GM23338 (cell line): ENCODE measurements at regions not wholly inside any gene's neighbourhood (a gene's known extent, or its start where the extent isn't known, plus 50 kb on each side); places are given as distances from the start of the nearest gene placed in this dataset.
"Not testable (repeated sequence)": the region's sequence is repeated elsewhere in the genome, so short reads cannot be mapped to it uniquely, and the experiment has no call there.

Experiments used
- ATAC-seq: fragments of 200-7000 bp; cut with Tn5 transposase; 3 replicates; pipeline ENCODE4 v1.9.1; 2020
- DNase-seq: peaks from one replicate; pipeline ENCODE4 v3.0.0-alpha.2; 2015; ENCODE audit warnings: low spot score
- H2AFZ ChIP-seq: fragments of 200-600 bp; sonication (generic); 2 replicates; pipeline ENCODE4 v1.8.0; 2016; ENCODE audit warnings: antibody characterized with exemption, mild to moderate bottlenecking, moderate library complexity
- H3F3A ChIP-seq: fragments of 200-600 bp; sonication (generic); replicated peaks from 2 replicates; pipeline ENCODE4 v1.8.0; 2017; ENCODE audit warnings: antibody characterized with exemption, mixed run types, low read depth
- H3K27ac ChIP-seq: fragments of 200-600 bp; sonication (generic); 2 replicates; pipeline ENCODE4 v1.6.1; 2016; ENCODE audit warnings: low read depth
- H3K27me3 ChIP-seq: fragments of 200-600 bp; sonication (generic); 2 replicates; pipeline ENCODE4 v1.8.0; 2016; ENCODE audit warnings: mild to moderate bottlenecking, mixed run types, moderate library complexity; ENCODE audit not compliant: insufficient read depth
- H3K36me3 ChIP-seq: fragments of 200-600 bp; sonication (generic); 2 replicates; pipeline ENCODE4 v1.8.0; 2016; ENCODE audit warnings: mild to moderate bottlenecking; ENCODE audit not compliant: insufficient read depth
- H3K4me1 ChIP-seq: fragments of 200-600 bp; sonication (generic); 2 replicates; pipeline ENCODE4 v1.8.0; 2016; ENCODE audit warnings: mild to moderate bottlenecking, moderate library complexity; ENCODE audit not compliant: insufficient read depth
- H3K4me2 ChIP-seq: fragments of 200-600 bp; sonication (generic); 2 replicates; pipeline ENCODE4 v1.7.1; 2017; ENCODE audit warnings: mixed run types
- H3K4me3 ChIP-seq: fragments of 200-600 bp; sonication (generic); 2 replicates; pipeline ENCODE4 v1.6.1; 2016; ENCODE audit warnings: mixed run types
- H3K79me2 ChIP-seq: fragments of 200-600 bp; sonication (generic); replicated peaks from 2 replicates; pipeline ENCODE4 v1.8.0; 2017; ENCODE audit warnings: mild to moderate bottlenecking; ENCODE audit not compliant: insufficient read depth
- H3K9me2 ChIP-seq: fragments of 200-600 bp; sonication (generic); 2 replicates; pipeline ENCODE4 v1.8.0; 2017; ENCODE audit not compliant: insufficient read depth
- H4K20me1 ChIP-seq: fragments of 200-600 bp; sonication (generic); replicated peaks from 2 replicates; pipeline ENCODE4 v1.8.0; 2017; ENCODE audit warnings: mild to moderate bottlenecking; ENCODE audit not compliant: insufficient read depth
- H3K27ac Mint-ChIP-seq: 2 replicates; pipeline ENCODE4 v1.8.0; 2020; ENCODE audit warnings: inconsistent platforms, mild to moderate bottlenecking, moderate library complexity, mixed read lengths
- H3K27me3 Mint-ChIP-seq: 3 replicates; pipeline ENCODE4 v1.8.0; 2022; ENCODE audit warnings: low read depth, mild to moderate bottlenecking, moderate library complexity, mixed read lengths, inconsistent platforms; ENCODE audit not compliant: insufficient read depth, poor library complexity
- H3K36me3 Mint-ChIP-seq: 3 replicates; pipeline ENCODE4 v1.8.0; 2021; ENCODE audit warnings: low read depth, mild to moderate bottlenecking, inconsistent platforms, moderate library complexity, mixed read lengths
- H3K4me1 Mint-ChIP-seq: 3 replicates; pipeline ENCODE4 v1.8.0; 2020; ENCODE audit warnings: mild to moderate bottlenecking, inconsistent platforms, mixed read lengths
- H3K4me3 Mint-ChIP-seq: 3 replicates; pipeline ENCODE4 v1.8.0; 2021; ENCODE audit warnings: moderate library complexity, mild to moderate bottlenecking, inconsistent platforms, mixed read lengths
- H3K9me3 Mint-ChIP-seq: 3 replicates; pipeline ENCODE4 v1.8.0; 2020; ENCODE audit warnings: moderate library complexity, mild to moderate bottlenecking, inconsistent platforms, mixed read lengths
- CREB1 ChIP-seq: fragments of 250-450 bp; sonication (Bioruptor Pico); IDR thresholded peaks from 2 replicates; pipeline ENCODE4 v1.5.0; 2020; ENCODE audit warnings: low read depth, mild to moderate bottlenecking, moderate library complexity
- EZH2 ChIP-seq: fragments of 200-600 bp; sonication (generic); IDR thresholded peaks from one replicate; pipeline ENCODE4 v1.8.0; 2017; ENCODE audit warnings: antibody characterized with exemption, mild to moderate bottlenecking, low read depth; ENCODE audit not compliant: unreplicated experiment
- EZH2phosphoT487 ChIP-seq: fragments of 200-600 bp; sonication (generic); IDR thresholded peaks from one replicate; pipeline ENCODE4 v1.8.1; 2018; ENCODE audit warnings: antibody characterized with exemption; ENCODE audit not compliant: unreplicated experiment
- JUNB ChIP-seq: IDR thresholded peaks from one replicate; pipeline ENCODE4 v1.6.1; 2016; ENCODE audit warnings: antibody characterized with exemption; ENCODE audit not compliant: unreplicated experiment
- NANOG ChIP-seq: IDR thresholded peaks from 2 replicates; pipeline ENCODE4 v1.6.1; 2016; ENCODE audit warnings: antibody characterized with exemption, borderline replicate concordance
- REST ChIP-seq: IDR thresholded peaks from one replicate; pipeline ENCODE4 v1.6.1; 2018; ENCODE audit warnings: antibody characterized with exemption; ENCODE audit not compliant: unreplicated experiment
- STAT1 ChIP-seq: IDR thresholded peaks from one replicate; pipeline ENCODE4 v1.6.1; 2016; ENCODE audit warnings: antibody characterized with exemption; ENCODE audit not compliant: unreplicated experiment
- ZNF331 ChIP-seq: fragments of 250-450 bp; sonication (Bioruptor Pico); IDR thresholded peaks from 2 replicates; pipeline ENCODE4 v1.5.0; 2020; ENCODE audit warnings: low read depth, mild to moderate bottlenecking, moderate library complexity
- ZNF462 ChIP-seq: fragments of 250-450 bp; sonication (Bioruptor Pico); IDR thresholded peaks from 2 replicates; pipeline ENCODE4 v1.5.0; 2020; ENCODE audit warnings: mild to moderate bottlenecking, moderate library complexity

- TF ChIP-seq ZNF462 (CRISPR knock-in tag), result no peak
- no peak for TF ChIP-seq ZNF331 (CRISPR knock-in tag)
- no peak for TF ChIP-seq EZH2phosphoT487
- no peak for TF ChIP-seq JUNB
- TF ChIP-seq CREB1 (CRISPR knock-in tag), result no peak
Measured at GRCh38 chr20:48440916-48441315, 386.9 kb downstream of the PREX1 start (continued).

DNA sequence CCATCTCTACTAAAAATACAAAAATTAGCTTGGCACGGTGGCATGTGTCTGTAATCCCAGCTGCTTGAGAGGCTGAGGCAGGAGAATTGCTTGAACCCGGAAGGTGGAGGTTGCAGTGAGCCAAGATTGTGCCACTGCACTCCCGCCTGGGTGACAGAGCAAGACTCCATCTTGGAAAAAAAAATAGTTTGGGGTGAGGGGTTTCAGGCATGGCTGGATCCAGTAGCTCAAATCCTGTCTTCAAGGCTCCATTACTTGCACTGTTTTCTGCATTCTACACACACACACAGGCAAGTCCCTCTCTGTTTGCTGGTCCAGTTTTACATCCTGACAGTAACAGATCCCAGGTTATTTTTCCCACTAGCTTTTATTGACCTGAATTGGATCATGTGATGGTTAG is 387.5 kb downstream of the PREX1 start:
- H3F3A ChIP-seq, H3K27ac Mint-ChIP-seq, H3K27ac ChIP-seq: not testable (repeated sequence)

DNA sequence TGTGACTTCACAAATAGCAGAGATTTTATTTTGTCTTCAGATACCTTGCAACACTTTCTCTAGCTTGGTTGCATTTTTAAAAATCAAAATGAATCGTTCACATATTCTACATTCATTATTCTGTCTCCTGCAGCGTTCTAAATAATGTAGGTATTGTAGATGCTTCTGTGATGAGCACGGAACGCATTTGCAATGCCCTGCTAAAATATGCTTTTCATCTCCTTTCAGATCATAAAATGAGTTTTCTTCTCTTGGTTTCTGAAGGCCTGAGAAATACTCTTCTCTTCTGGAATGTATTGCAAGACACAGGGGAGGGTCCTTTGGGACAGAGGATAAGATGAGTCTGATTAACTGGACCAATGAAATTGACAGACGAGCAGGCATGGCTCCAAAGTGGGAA is 390.7 kb downstream of the PREX1 start:
- TF ChIP-seq NANOG (no peak), EZH2phosphoT487 (no peak), JUNB (no peak), EZH2 (no peak), REST (no peak), STAT1 (no peak)
- no peak overlapping the region for H3K27ac Mint-ChIP-seq
- H3K36me3 Mint-ChIP-seq, result no peaks in the 10 kb centered on the region
- ATAC-seq (no peak), DNase-seq (no peak)
- Histone ChIP-seq H3K4me1 (peaks cover 5% of the 10 kb centered on the region), H3K79me2 (no peaks in the 10 kb centered on the region), H4K20me1 (no peaks in the 10 kb centered on the region), H3K27me3 (no peaks in the 10 kb centered on the region), H3K4me2 (no peak overlapping the region), H3K36me3 (no peaks in the 10 kb centered on the region), H3K4me3 (no peak overlapping the region), H3F3A (no peaks in the 10 kb centered on the region), H3K9me2 (no peaks in the 10 kb centered on the region; the same call in 1 of the 2 replicates), H3K27ac (no peak overlapping the region), H2AFZ (no peak overlapping the region)
- H3K4me1 Mint-ChIP-seq, result peaks cover 7% of the 10 kb centered on the region; the same call in 2 of the 3 replicates
- H3K9me3 Mint-ChIP-seq, result peaks cover 7% of the 10 kb centered on the region
- H3K27me3 Mint-ChIP-seq, result peaks cover 3% of the 10 kb centered on the region
- H3K4me3 Mint-ChIP-seq, result no peak overlapping the region

More for the DNA sequence above, 387.5 kb downstream of the PREX1 start:
- not testable (repeated sequence) for H3K4me1 Mint-ChIP-seq, H3K9me2 ChIP-seq, H3K36me3 ChIP-seq, H3K4me3 Mint-ChIP-seq, H3K36me3 Mint-ChIP-seq, H3K4me3 ChIP-seq, H3K27me3 ChIP-seq, DNase-seq, H3K4me1 ChIP-seq, H3K27me3 Mint-ChIP-seq, H3K79me2 ChIP-seq, H4K20me1 ChIP-seq, ATAC-seq, H3K4me2 ChIP-seq, H2AFZ ChIP-seq
- H3K9me3 Mint-ChIP-seq, result peaks cover 30% of the 10 kb centered on the region
